Vagina (tissue), 2 donors: ENCODE measurements at regions not wholly inside any gene's neighbourhood (a gene's known extent, or its start where the extent isn't known, plus 50 kb on each side); places are given as distances from the start of the nearest gene placed in this dataset.
"Not testable (repeated sequence)": the region's sequence is repeated elsewhere in the genome, so short reads cannot be mapped to it uniquely, and the experiment has no call there.

Experiments used
- CTCF ChIP-seq, 3 experiments: fragments of 450-650 bp in 2 of 3; fragments of 200-600 bp in 1 of 3; sonication (generic) in 1 of 3; IDR thresholded peaks; one replicate each; pipeline ENCODE4 v1.5.1; 2017 to 2019; ENCODE audit warnings: antibody characterized with exemption in 3 of 3, mild to moderate bottlenecking in 2 of 3, moderate library complexity in 2 of 3
- POLR2A ChIP-seq, 2 donors: fragments of 450-650 bp; IDR thresholded peaks; one replicate each; pipeline ENCODE4 v1.6.1; 2017; ENCODE audit warnings: antibody characterized with exemption in 2 of 2, mild to moderate bottlenecking in 2 of 2, moderate library complexity in 2 of 2
- POLR2AphosphoS5 ChIP-seq, 2 donors: sonication (generic); formaldehyde crosslinking; IDR thresholded peaks; one replicate each; pipeline ENCODE4 v1.9.0; 2017; ENCODE audit warnings: antibody characterized with exemption in 2 of 2, mild to moderate bottlenecking in 2 of 2, low read depth in 1 of 2; ENCODE audit not compliant: insufficient read depth in 1 of 2

GRCh38 chr2:111420835-111421234, 300.1 kb downstream of the BCL2L11 start:
- not testable (repeated sequence) for TF ChIP-seq CTCF (IDR thresholded peaks at IDR 0.05); POLR2AphosphoS5 (IDR thresholded peaks at IDR 0.05; ENCODE audit: insufficient read depth in 1 of 2, low read depth in 1 of 2); POLR2A (IDR thresholded peaks at IDR 0.05)
